MM.1S (cell line): ENCODE measurements at regions not wholly inside any gene's neighbourhood (a gene's known extent, or its start where the extent isn't known, plus 50 kb on each side); places are given as distances from the start of the nearest gene placed in this dataset.

ENCODE experiments used
- EZH2 ChIP-seq: fragments of 300-600 bp; sonication (generic); optimal IDR thresholded peaks from 2 replicates; pipeline ENCODE3; 2017; ENCODE audit warnings: low read depth, mild to moderate bottlenecking, antibody characterized with exemption, low read length, mixed read lengths
- EZH2phosphoT487 ChIP-seq: fragments of 300-600 bp; sonication (generic); IDR thresholded peaks from 2 replicates; pipeline ENCODE4 v1.6.1; 2018; ENCODE audit warnings: antibody characterized with exemption, low read length
- TF ChIP-seq, protein P1 (sequence below): fragments of 300-600 bp; sonication (generic); IDR thresholded peaks from 2 replicates; pipeline ENCODE4 v1.5.1; 2016; ENCODE audit warnings: antibody characterized with exemption, low read length, mixed read lengths

DNA sequence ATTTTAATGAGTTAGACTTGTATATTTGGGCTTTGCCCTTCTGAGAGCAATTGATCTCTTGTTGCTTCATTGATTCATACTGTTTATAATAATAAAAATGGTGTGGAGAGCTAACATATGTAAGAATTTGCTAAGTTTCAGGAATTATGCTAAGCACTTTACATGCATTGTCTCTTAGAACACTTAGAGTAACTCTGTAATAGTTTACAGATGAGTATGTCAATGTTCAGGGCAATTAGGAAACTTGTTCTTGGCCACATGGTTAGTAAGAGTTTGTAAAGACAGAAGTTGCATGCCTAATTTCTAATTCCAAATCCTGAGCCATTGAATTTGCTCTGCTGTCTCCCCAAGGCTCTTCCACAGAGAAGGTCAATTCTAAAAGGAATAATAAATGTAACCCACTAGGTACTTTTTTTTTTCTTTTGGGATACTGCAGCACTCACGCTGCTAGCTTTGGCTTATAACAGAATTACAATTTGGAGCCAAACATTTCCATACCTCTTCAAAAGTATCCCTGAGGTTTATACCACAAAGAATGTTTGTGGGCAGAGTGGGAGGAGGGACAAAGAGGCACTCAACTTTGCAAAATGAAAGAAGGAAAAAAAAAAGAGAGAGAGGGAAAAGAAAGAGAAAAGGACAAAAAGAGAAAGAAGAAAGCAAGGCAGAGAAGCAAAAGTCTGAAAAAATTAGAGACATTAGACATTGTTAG is 232.4 kb downstream of the CALCRL start:
- TF ChIP-seq EZH2 = no peak
- TF ChIP-seq, protein P1, sequence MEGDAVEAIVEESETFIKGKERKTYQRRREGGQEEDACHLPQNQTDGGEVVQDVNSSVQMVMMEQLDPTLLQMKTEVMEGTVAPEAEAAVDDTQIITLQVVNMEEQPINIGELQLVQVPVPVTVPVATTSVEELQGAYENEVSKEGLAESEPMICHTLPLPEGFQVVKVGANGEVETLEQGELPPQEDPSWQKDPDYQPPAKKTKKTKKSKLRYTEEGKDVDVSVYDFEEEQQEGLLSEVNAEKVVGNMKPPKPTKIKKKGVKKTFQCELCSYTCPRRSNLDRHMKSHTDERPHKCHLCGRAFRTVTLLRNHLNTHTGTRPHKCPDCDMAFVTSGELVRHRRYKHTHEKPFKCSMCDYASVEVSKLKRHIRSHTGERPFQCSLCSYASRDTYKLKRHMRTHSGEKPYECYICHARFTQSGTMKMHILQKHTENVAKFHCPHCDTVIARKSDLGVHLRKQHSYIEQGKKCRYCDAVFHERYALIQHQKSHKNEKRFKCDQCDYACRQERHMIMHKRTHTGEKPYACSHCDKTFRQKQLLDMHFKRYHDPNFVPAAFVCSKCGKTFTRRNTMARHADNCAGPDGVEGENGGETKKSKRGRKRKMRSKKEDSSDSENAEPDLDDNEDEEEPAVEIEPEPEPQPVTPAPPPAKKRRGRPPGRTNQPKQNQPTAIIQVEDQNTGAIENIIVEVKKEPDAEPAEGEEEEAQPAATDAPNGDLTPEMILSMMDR = no peak
- no peak for TF ChIP-seq EZH2phosphoT487
